BJ (cell line): ENCODE measurements at regions not wholly inside any gene's neighbourhood (a gene's known extent, or its start where the extent isn't known, plus 50 kb on each side); places are given as distances from the start of the nearest gene placed in this dataset.

Experiments
- CTCF ChIA-PET: fragments of 350-600 bp; formaldehyde crosslinking; extraction: SDS; loops from one replicate; lab custom pipeline; 2021; ENCODE audit warnings: antibody characterized with exemption, inconsistent platforms; lab: Yijun Ruan, JAX
- POLR2A ChIA-PET: fragments of 300-600 bp; sonication (Branson Sonifier 250); formaldehyde crosslinking; extraction: SDS; loops from one replicate; lab custom pipeline; 2021; ENCODE audit warnings: antibody characterized with exemption; lab: Charles Lee
- DNase-seq: peaks from one replicate; pipeline ENCODE4 v3.0.0-alpha.2; 2011; ENCODE audit warnings: low read depth
- H3K27me3 ChIP-seq: 2 replicates; pipeline ENCODE4 v1.6.0; 2011; ENCODE audit warnings: low read length; ENCODE audit not compliant: control insufficient read depth, insufficient read depth
- H3K36me3 ChIP-seq: 2 replicates; pipeline ENCODE4 v1.5.1; 2011; ENCODE audit warnings: low read length; ENCODE audit not compliant: control insufficient read depth, insufficient read depth
- H3K4me3 ChIP-seq: 2 replicates; pipeline ENCODE4 v1.5.1; 2011; ENCODE audit warnings: low read depth, mild to moderate bottlenecking, control low read depth, low read length
- CTCF ChIP-seq: IDR thresholded peaks from 2 replicates; pipeline ENCODE4 v1.5.1; 2011; ENCODE audit warnings: low read depth, mild to moderate bottlenecking, control low read depth, inconsistent platforms, low read length, moderate library complexity; ENCODE audit not compliant: insufficient read depth

GRCh38 chr12:5195691-5196090 is 152.0 kb downstream of the KCNA5 start:
- CTCF ChIA-PET = interaction anchor here (0.7 kb wide), 1 partner anchor 25 kb away, joined by 3 read pairs; no protein-coding TSS in a partner anchor
- peaks cover 3% of the 10 kb centered on the region; the same call in 1 of the 2 replicates for H3K27me3 ChIP-seq
- H3K4me3 ChIP-seq = no peak overlapping the region
- POLR2A ChIA-PET = no interaction called here
- DNase-seq = no peak
- no peaks in the 10 kb centered on the region for H3K36me3 ChIP-seq
- TF ChIP-seq CTCF = no peak

GRCh38 chr12:5197131-5197530 is 153.5 kb downstream of the KCNA5 start:
- POLR2A ChIA-PET = interaction anchor here (0.6 kb wide), 1 partner anchor 280 kb away, joined by 29 read pairs; no protein-coding TSS in a partner anchor
- Histone ChIP-seq H3K27me3 (peaks cover 3% of the 10 kb centered on the region; the same call in 1 of the 2 replicates), H3K4me3 (no peak overlapping the region), H3K36me3 (no peaks in the 10 kb centered on the region)
- CTCF ChIA-PET = interaction anchor here (1.2 kb wide), 1 partner anchor 8 kb away, joined by 4 read pairs; no protein-coding TSS in a partner anchor
- TF ChIP-seq CTCF = no peak
- DNase-seq = no peak

- no peak for TF ChIP-seq CTCF
- CTCF ChIA-PET = no interaction called here
- DNase-seq = no peak
- no peak overlapping the region for H3K4me3 ChIP-seq
- POLR2A ChIA-PET = no interaction called here
- H3K36me3 ChIP-seq = no peaks in the 10 kb centered on the region
- peaks cover 3% of the 10 kb centered on the region; the same call in 1 of the 2 replicates for H3K27me3 ChIP-seq
These were observed 154.0 kb downstream of the KCNA5 start for GRCh38 chr12:5197656-5198055.

GRCh38 chr12:5200278-5201087 is 156.8 kb downstream of the KCNA5 start:
- CTCF ChIA-PET = interaction anchor here (0.7 to 3.1 kb wide), 9 partner anchors 9 to 313 kb away, joined by 3 to 14 read pairs (median 3); no protein-coding TSS in a partner anchor
- no peak for DNase-seq
- Histone ChIP-seq H3K4me3 (no peak overlapping the region), H3K36me3 (no peaks in the 10 kb centered on the region), H3K27me3 (peaks cover 1% of the 10 kb centered on the region; the same call in 1 of the 2 replicates)
- TF ChIP-seq CTCF = peak; percentile 66
- POLR2A ChIA-PET = no interaction called here

GRCh38 chr12:5201554-5202218 is 158.0 kb downstream of the KCNA5 start:
- Histone ChIP-seq H3K27me3 (peaks cover 1% of the 10 kb centered on the region; the same call in 1 of the 2 replicates), H3K36me3 (no peaks in the 10 kb centered on the region), H3K4me3 (no peak overlapping the region)
- no peak for DNase-seq
- TF ChIP-seq CTCF = no peak
- POLR2A ChIA-PET = no interaction called here
- CTCF ChIA-PET = interaction anchor here (0.9 to 3.1 kb wide), 3 partner anchors 8 to 226 kb away, joined by 3 to 14 read pairs (median 5); no protein-coding TSS in a partner anchor
